NCI-H446 (cell line): ENCODE measurements at regions not wholly inside any gene's neighbourhood (a gene's known extent, or its start where the extent isn't known, plus 50 kb on each side); places are given as distances from the start of the nearest gene placed in this dataset.

Experiments
- DNase-seq, 2 experiments: peaks; one replicate each; lab custom pipeline; 2025; lab: John Stamatoyannopoulos, UW

DNA sequence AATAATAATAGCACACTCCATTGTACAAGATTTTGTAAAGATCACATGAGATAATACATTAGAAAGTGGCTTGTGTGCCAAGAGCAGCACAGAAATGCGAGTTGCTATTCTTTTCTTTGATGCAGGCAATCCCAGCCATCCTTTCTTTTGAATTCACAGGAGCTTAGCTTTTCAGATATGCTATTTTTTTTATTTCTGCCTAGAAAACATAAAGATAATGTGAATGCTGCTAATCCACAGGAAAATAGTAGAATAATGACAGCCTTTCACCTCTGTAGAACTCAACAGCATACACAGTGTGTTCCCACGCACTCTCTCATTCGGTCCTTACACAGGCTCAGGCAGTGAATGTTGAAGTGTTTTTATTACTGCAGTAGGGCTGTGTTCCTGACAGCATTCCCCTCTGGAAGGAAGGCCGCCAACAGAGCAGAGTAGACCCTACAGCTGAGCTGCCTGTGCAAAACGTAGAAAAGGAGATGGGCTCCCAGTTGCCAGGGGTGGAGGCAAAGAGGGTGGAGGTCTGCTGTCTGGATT lies 138.8 kb upstream of the TAPT1 start:
- DNase-seq, result no peak

DNA sequence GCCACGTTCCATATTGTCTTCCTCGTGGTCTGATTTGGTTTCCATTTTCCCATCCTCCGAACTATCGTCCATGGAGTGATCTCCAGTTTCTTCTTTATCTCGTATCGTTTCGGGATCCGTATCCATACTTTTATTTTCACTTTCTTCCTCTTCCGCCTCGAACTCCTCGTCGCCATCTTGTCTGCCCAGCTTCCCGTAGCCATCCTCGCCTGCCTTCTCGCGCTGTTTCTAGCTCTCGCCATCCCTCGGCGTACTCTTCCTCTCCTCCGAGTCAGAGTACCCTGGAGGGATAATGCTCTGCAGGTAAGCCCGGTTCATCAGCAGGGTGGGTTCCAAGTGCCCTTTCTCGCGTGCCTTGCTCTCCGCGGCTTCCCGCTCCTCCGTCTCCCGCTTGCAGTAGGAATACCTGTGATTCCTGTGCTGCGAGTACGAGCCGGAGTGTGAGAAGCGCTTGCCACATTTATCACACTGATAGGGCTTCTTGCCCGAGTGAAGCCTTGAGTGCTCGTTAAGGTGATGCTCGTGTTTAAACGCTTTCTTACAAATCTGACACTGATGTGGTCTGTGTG lies 134.5 kb upstream of the TAPT1 start:
- DNase-seq, result no peak

DNA sequence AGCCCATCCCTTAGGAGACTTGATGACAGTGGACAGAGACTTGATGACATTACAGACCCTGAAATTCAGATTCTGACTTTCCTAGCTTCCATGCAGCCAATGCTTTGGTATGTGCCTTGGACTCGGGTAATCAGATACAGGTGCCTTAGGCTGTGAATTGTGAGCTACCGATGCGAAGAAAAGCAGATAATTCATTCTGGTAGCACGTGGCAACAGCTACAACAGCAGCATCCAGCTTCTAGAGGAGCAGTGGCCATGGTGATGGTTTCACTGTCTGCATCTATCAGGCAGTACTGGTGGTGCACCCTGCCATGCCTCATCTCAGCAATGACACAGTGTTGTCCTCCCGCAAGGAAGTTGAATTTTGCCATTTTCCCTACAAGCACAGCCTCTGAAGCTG lies 126.9 kb upstream of the TAPT1 start:
- no peak for DNase-seq

DNA sequence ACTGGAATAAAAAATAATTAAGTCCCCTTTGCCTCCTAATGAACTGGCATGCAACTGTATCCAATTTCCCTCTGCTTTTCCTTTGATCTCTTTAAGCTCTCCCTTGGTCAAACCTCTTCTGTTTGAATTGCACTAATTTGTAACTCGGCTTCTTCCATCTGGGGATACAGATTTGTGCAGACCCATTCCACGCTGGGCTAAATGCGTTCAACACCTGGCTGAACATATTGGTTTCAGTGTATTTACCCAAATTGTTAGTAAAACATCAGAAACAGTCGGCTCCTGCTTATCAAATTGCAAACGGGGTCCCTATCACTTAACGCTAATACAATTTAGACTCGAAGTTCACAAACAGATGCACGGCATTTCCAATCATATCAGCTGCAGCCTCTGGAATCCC lies 124.9 kb upstream of the TAPT1 start:
- no peak for DNase-seq

DNA sequence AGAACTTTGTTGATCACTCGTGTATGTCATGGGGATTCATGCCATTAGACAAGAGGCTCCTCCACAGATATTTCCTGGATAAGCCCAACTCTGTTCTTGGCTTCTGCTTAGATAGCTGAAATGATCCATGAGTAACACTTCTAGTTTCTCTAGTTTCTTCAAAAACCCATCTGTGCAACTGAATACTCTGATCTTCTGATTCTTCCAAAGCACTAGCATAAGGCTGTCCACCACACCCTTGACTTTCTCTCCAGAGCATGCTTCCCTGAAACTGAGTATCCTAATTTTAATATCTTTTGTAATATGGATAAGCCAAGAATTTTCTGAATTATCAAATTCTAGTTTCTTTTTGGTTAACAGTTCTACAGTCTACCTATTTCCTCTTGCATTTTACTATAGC lies 118.6 kb upstream of the TAPT1 start:
- no peak for DNase-seq

DNA sequence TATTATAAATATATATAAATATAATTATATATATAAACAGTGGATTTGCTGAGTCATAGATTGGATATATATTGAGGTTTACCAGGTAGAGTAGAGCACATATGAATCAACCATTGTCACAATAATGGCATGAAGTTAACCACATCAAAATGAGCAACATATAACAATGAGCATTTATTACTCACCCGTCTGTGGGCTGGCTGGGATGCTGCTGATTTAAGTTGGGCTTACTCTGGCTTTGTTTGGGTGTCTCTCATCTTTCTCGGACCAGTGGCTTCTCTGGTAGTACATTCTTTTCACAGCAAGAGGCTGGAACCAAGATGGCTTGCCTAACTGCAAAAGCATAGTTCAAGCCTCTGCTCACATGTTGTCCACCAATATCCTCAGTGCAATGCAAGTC lies 111.7 kb upstream of the TAPT1 start:
- DNase-seq, result no peak

DNA sequence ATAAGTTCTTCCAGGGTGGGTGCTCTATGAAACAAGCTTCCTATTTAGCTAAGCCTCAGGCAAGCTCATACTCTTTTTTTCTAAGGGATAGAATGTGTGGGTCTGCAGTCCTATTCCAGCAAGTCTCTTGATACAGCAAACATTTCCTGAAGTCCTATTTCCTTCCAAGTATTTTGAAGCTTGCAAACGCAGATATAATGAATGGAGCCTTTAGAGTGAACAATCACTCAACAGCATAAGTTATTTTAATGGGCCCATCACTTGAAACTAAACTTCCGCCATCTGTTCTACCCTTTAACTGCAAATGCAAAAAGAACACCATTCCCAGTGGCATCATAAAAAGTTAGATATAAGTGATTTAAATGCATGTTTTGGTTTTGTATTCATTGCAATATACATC lies 108.3 kb upstream of the TAPT1 start:
- no peak for DNase-seq

DNA sequence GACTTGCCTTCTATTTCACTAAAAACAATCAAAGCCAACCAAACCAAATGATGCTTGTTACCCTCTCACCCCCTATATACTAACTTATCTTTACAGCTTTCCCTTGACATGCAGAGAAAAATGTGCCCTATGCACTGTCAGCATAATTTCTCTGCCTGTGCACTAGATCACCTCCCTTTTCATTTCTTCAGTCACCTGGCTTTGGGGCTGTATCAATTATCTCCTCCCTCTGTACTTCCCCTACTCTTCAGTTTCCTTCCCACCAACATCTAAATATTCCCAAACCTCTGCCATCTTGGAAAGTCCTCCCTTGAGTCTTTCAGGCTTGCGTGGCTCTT lies 103.5 kb upstream of the TAPT1 start:
- no peak for DNase-seq

DNA sequence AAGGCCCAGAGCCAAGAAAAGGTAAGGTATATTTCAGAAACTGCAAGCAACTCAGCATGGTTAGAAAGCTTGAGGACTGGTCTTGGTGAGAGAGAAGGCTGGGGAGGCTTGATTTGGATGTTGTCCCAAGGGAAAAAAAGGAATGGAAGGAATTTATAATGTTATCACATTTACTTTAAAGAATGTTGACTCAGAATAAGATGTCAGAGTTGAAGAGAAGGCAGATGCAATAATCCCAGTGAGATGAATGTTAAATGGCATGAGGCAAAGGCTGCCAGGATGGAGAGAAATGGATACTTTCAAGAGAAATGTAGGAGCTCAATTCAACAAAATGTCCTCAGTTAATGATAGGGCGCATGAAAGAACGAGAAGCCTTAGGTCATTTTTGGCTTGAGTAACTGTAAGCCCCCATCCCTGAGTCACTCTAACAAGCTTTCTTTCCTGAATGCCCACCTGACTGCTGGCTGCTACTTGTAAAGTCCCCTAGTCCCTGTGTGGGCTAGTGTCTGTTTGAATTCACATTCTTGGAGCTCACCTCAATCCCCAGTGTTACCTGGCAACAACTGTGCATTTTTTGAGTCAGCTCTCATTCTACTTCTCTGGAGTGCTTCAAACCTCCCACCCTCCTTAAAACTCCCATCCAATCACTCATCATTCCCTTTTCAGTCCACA lies 103.0 kb upstream of the TAPT1 start:
- no peak for DNase-seq

DNA sequence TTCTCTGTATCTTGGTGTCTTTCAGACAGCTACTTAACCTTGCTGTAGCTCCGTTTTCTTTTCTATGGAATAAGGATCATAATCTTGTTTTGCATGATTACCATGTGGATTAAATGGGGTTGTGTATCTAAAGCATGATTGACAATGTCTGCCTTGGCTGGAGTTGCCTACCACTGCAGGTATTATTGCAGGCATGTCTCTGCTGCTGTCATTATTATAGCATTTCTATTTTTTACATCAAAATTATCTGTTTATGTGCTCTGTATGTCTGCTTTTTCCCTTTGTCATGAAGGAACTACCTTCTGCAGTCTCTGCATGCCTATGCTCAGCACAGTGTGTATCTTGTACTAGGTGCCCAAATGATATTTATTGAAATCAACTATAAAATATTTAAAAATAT lies 95.9 kb upstream of the TAPT1 start:
- DNase-seq, result no peak

DNA sequence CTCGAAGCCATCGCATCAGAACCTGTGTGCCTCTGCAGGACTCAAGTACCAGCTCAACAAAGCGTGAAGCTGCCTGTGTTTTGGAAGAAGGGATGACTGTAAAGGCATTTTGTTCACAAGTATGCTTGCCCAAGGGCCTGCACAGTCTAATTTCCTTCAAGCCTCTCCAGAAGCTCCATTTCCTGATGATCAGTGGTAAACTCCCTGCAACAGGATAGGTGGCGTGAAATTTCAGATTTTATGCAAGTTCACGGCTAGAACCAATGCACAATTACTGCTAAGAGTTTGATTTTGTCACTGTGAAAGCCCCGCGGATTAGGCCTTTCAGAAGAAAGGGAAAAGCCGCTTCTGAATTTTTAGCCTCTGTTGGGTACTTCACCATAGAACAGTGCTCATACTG lies 89.2 kb upstream of the TAPT1 start:
- no peak for DNase-seq

DNA sequence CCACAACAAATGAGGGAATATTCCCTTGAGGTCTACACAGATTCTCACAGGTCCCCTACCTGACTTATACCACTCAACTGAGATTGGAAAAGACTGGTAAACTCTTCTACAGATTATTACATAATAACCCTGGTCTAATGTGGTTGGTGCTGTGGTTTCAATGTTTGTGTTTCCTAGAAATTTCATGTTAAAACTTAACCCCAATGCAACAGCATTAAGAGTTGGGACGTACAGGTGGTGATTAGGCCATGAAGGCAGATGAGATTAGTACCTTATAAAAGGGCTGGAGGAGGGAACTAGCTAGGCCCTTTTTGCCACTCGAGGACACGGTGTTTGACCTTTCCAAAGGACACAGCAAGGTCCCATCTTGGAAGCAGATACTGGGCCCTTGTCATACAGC lies 84.3 kb upstream of the TAPT1 start:
- no peak for DNase-seq

DNA sequence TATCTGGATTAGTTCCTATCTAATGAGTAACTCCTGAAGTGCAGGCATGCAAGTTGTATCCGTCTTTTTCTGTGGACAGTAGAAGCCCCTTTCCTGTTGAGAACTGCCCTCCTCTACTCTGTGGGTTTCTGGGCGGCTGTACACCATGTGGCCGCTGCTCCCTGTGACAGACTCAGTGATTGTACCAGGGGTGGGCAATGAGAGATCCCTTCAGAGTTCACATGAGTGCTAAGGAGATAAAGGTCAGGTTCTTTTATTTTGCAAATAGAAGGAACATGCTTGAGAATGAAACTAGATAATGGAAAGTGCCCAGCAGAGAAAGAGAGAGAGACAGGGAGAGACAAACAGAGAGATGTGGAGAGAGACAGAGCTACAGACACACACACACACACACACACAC lies 76.4 kb upstream of the TAPT1 start:
- no peak for DNase-seq

DNA sequence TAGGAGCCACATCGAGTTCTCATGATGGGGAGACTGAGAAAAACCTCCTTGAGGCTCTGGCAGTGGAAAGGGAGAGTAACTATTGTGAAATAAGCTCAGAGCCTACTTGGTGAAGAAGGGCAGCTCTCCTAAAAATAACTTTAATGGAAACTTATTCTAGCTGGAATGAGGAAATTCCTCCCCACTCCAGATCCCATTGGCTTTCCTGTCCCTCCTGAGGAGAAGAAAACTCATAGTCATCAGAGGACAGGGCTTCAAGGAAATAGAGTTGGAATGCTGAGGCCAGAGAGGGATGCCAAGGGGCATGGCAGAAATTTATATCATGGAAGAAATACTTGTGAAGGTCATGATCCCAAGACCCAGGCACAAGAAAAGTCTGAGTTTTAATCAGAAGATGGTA lies 70.7 kb upstream of the TAPT1 start:
- DNase-seq, result no peak

DNA sequence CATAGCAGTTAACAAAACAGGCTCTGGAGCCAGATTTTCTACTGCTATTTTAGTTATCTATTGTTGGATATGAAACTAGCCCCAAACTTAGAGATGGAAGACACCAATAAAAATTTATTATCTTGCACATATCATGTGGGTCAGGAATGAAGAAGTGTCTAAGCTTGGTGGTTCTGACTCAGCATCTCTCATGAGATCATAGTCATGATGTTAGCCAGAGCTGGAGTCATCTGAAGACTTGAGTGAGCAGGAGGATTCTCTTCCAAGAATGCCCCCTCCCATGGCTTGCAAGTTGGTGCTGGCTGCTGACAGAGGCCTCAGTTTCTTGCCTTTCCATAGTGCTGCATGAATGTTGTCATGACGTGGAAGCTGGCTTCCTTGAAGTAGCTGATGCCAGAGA lies 68.2 kb upstream of the TAPT1 start:
- DNase-seq, result no peak

DNA sequence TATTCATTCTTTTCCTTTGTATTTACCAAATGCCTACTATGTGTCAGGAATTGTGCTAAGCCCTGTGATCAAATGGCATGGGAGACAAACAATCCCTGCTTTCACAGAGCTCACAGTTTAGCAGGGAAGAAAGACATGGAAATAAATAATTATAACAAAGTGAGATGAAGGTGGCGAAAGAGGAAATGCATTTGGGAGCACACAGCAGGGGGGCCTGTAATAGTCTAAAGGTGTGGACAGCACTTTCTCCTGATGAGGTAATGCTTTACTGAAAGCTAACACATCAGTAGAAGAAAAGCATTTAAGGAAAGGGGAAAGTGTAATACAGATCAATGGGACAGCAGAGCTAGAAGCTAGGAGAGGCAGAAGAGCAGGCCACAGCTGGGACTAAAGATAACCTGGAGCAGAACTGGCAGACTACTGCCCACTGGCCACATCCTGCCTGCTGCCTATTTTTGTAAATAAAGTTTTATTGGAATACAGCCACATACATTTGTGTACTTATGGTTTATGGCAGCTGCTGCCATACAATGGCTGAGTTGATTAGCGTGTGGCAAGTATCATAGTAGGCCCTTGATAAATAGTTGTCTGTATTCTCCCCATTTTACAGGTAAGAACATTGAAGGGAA lies 67.1 kb upstream of the TAPT1 start:
- no peak for DNase-seq

DNA sequence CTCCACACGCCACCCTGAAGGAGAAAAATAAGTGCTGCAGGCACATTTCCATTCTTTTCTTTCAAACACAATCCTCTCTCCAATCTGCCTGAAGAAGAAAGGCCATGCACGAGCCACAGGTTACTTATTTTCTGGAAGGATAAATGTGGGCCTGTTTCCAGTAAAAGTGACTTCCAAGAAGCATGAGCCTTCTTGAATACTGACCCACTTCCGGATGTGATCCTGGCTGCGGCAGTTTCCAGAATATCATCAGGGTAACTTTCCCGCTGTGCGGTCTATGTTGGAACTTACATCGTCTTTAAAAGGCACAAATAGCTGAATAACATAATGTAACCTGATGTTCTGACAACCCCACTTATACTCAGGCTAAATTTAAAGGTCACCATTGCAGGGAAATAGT lies 66.3 kb upstream of the TAPT1 start:
- no peak for DNase-seq

DNA sequence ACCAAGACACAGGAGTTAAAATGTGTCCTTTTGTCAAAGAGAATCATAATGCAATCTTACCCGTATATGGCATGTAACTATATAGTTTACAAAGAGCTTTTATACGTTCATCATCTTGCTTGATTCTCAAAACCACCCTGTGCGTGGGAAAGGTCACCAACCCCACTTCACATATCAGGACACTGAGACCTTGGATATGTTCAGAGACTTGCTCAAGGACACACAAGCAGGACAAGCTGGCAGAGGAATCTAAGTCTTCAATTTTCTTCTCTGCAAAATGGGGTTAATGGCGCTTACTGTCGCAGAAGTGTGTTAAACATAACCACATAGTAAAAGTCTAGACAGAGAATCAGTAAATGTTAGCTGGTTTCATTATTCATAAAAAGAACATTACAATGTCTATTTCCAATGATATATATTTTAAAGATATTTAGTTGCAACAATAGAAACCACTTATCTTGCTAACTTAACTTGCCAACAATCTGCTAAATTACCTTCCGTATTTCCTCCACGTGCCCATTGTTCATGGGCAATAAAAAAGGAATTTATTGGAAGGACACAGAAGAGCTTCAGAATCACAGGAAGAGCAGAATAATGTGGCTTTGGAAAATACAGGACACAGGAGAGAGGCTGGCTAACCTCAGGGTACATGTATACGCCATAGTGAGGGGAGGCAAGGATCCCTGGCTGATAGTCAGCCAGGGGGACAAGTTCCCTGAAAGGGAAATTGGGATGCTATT lies 64.6 kb upstream of the TAPT1 start:
- no peak for DNase-seq

DNA sequence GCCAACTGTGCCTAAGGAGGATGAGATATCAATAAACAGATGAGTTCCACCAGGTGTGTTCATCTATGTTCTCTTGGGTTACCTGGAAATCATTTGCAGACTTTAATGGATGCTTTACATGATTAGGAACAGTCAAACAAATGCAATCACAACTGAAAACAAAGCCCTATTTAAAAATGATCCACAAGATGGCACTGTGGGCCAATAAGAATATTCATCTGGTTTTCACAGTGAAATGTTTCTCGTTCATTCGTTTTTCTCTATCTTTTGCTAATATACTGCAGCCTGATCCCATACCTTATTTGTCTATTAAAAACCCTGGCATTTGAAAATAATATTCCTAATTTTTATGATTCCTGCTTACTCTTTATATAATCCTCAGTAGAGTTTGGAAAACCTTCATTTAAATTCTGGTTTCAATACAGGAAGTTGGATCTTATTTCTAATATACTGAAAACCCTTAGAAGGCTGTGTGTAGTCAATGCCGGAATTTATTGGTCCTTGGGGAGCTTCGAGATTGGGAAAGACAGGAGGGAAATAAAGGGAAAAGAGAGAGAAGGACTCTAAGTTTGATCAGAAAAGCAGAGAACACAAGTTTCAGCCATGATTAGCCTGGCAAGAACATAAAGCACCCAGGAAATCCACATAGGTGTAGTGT lies 63.8 kb upstream of the TAPT1 start:
- no peak for DNase-seq

DNA sequence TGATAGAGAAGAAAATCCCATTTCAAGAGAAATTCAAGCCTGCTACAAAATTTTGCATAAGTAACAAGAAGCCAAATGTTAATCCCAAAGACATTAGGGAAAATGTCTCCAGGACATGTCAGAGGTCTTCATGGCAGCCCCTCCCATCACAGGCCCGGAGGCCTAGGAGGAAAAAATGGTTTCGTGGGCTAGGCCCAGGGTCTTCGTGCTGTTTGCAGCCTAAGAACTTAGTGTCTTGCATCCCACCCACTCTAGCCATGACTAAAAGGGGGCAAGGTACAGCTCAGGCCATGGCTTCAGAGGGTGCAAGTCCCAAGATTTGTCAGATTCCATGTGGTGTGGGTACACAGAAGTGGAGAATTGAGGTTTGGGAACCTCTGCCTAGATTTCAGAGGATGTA lies 57.8 kb upstream of the TAPT1 start:
- no peak for DNase-seq

DNA sequence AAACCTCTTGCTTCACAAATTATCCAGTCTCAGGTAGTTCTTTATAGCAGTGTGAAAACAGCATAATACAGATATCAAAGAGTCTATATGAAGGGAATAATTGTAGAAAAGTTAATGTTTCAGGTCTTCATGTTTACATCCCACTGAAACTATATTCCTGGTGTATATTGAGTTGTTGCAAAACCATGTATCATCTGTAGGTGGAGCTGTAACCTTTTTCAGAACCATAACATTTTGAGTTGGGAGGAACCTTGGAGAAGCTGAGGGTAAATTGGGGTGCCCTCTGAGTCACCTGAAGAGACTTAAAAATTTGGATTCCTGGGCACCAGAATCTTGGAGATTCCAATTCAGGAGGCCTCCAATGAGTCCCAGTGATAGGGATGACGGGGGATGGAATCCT lies 51.9 kb upstream of the TAPT1 start:
- no peak for DNase-seq
